Renal cortex interstitium (tissue), 11 donors: ENCODE measurements at regions not wholly inside any gene's neighbourhood (a gene's known extent, or its start where the extent isn't known, plus 50 kb on each side); places are given as distances from the start of the nearest gene placed in this dataset.
"Not testable (repeated sequence)": the region's sequence is repeated elsewhere in the genome, so short reads cannot be mapped to it uniquely, and the experiment has no call there.

Experiments
- DNase-seq, 11 donors: peaks; one replicate each; pipeline ENCODE4 v3.0.0-alpha.2; 2013; ENCODE audit warnings: low read depth in 9 of 11, low spot score in 4 of 11; ENCODE audit errors: extremely low read depth in 1 of 11

DNA sequence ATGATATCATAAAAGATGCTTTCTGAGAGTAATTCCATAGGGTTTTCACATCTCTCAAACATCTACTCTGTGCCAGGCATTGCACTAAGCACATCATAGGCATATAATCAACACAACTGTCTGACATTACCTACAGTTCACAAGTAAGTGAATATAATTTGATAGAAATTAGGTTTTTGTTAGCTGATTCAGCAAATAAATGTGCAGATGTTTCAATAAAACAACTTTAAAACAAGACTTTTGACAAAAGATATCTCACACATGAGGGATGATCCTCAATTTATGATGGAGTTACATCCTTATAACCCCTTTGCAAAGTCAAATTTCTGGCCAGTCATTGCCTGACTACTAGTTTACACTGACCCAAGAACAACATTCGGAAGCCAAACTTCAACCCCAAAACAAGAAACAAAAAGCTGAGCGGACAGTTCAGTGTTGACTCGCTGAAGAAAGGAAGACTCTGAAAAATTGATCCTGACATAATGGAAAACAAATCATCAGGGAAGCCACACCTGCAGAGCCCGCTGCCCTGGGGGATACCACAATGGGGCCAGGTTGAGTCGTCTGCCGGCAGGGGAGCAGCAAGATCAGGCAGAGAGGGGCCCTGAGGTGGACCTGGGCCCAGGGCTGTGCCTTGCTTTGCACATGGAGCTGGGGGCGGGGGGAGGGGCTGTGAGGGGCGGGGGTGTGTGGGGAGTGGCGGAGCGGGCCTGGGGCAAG, 739.2 kb upstream of the GJE1 start:
- no peak for DNase-seq

DNA sequence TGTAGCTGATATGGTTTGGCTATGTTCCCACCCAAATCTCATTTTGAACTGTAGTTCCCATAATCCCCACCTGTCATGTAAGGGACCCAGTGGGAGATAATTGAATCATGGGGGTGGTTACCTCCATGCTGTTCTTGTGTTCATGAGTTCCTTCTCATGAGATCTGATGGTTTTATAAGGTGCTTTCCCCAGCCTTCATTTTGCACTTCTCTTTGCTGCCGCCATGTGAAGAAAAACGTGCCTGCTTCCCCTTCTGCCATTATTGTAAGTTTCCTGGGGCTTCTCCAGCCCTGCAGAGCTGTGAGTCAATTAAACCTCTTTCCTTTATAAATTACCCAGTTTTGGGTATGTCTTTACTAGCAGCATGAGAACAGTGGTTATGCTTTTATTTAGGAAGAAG, 741.6 kb upstream of the GJE1 start:
- DNase-seq = not testable (repeated sequence)

DNA sequence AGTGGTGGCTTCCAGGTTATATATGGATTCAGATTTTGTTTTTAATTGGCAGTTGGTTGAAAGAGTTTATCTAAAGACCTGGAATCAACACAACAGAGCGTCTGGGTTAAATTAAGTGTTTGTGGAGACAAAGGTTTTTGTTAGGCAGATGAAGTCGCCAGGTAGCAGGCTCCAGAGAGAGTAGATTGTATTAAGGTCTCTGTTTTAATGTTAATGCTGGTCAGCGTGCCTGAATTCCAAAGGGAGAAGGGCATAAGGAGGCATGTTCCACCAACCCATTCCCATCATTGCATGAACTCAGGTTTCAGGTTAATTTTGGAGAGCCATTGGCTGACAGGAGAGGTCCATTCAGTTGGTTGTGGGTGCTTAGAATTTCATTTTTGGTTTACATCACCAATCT, 744.1 kb upstream of the GJE1 start:
- no peak for DNase-seq

DNA sequence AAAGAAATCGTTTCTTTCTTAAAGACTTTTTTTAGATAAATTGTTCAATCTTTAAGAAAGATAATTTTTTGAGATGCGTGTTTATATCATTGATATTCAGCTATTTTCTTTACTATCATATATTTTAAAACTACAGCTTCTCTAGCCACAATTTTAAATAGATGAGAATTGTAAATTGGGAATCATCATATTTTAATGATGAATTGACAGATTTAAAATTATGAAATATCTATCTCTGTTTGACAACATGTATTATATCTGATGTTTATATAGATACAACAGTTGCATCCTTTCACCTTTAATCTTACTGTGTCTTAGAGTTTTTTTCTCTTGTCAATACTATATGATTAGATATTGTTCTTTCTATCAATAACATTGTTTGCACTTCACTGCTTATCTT, 762.3 kb upstream of the GJE1 start:
- no peak for DNase-seq

DNA sequence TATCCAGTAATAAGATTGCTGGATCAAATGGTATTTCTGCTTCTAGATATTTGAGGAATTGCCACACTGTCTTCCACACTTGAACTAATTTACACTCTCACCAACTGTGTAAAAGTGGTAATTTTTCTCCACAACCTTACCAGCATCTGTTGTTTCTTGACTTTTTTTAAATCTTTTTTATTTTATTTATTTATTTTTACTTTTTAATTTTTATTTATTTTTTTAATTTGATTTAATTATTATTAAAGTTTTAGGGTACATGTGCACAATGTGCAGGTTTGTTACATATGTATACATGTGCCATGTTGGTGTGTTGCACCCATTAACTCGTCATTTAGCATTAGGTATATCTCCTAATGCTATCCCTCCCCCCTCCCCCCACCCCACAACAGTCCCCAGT, 765.9 kb upstream of the GJE1 start:
- DNase-seq = not testable (repeated sequence)

DNA sequence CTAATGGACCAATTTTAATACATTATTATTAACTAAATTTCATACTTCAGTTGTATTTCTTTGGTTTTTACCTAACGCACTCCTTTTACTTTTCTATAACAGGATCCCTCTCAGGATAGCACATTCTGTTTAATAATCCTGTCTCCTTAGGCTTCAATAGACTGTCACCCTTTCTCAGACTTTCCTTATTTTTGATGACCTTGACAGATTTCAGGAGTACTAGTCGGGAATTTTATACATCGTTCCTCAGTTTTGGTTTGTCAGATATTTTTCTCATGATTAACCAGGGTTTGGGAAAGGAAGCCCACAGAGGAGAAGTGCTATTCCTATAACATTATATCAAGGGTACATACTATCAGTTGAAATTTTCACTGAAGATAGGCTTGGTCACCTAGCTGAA, 768.0 kb upstream of the GJE1 start:
- DNase-seq = no peak

DNA sequence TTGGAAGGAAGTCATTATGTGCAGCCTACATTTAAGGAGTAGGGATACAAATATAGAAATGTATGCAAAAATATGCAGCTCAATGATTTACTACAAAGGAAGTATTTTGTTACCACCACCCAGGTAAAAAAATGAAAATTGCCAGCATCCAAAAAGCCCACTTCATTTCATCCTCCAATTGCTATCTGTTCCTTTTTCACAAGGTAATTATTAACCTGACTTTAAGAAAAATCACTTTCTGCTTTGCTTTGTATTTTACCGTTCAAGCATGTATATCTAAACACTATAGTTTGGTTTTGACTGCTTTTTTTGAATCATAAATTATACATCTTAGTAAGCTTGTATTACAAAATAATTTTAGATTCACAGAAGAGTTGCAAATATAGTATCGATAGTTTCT, 768.5 kb upstream of the GJE1 start:
- DNase-seq = no peak

DNA sequence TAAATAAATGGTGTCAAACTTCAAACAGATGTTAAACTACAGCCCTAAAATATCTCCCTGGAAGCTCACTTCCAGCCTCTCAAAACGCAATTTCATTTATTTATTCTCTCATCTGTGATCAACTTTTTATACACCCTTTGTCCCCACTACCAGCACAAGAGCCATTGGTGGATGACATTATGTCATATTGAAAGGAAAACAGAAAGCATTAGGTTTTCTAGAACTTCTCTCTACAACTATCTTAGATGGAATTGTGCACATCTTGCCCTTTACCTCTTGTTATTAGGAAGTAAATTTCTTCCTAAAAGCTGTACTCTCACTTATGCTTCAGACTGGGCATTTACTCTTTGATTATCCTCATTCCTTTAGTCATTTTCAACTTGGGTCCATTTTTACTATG, 771.2 kb upstream of the GJE1 start:
- no peak for DNase-seq

DNA sequence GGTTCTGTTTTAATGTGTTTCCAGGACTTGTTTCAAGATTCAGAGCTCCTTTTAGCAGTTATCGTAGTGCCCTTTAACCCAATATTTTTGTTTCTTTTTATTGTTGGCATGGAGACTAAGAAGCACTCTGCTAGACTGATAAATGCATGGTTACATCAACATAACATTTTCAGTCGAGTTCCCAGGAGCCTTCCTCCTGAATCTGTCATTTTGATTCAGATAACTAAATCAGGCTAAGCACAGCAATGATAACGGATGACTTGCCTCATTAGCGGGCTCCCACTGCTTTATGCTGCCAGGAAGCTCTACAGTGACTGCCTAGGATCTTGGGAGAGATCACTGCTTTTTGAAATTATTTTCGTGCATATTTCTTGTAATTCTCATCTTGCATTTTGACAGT, 772.8 kb upstream of the GJE1 start:
- DNase-seq = no peak

DNA sequence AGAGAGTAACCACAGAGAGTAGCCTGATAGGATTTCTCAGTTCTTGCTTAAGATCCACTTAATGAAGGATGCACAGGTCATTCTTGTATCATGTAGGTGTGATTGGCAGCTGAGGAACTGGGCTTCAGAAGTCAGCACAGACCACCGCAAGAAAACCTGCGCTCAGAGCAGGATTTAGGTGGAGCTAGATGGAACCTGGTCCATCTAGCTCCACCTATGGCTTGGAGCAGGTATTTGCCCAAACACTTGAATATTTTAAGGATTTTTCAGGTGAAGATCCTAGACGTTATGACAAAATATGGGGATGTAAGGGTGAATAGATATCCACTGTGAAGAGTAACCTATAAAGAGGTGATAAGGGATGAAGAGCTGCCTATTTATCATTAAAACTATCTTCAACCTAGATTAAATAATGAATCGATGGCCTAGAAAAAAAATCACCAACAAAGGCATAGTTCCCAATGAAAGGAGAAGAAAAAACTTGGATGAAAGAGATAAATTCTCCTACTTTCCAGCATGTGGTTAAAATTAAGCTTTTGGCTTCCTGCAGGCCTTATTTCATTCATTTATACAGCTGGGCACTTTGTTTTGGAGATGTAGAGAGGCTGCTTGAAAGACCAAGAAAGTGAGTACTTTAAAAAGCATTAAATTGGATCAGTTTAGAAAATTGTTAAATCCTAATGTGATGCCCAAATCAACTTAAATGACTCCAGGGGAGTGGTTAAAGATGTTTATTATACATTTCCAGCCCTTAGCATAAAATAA, 778.4 kb upstream of the GJE1 start:
- no peak for DNase-seq

DNA sequence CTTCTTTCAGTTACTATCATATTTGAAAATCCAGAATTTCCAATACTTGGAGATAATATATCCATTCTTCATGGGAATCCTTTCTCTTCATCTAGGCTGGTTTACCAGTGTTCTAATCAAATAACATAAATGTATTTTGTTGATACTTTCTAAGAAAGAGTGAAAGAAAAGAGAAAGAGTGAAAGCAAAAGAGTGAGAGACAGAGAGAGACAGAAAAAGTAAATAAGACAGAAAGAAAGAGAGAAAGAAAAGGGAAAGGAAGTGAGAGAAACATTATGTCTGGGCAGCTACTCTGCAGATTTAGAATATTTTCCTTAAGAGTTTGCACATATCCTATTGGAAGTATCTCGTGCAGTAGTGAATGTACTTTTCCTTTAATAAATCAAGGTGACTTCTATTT, 781.0 kb upstream of the GJE1 start:
- no peak for DNase-seq

DNA sequence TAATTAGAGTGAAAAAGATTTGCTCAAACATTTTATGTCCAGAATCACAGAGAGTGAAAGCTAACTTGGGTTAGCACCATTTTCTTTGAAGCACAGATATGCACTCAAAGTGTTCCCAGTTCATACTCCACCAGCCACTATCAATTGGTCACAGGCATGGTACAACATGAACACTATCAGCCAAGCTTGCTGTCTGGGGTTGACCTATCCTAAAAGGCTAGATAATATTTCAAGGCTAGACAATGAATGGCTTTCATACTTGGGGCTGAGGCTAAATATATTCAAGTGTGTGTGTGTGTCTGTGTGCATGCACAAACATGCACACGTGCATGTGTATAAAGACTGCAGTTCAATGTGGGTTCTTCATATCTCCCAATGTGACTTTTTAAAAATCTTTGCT, 783.0 kb upstream of the GJE1 start:
- no peak for DNase-seq

DNA sequence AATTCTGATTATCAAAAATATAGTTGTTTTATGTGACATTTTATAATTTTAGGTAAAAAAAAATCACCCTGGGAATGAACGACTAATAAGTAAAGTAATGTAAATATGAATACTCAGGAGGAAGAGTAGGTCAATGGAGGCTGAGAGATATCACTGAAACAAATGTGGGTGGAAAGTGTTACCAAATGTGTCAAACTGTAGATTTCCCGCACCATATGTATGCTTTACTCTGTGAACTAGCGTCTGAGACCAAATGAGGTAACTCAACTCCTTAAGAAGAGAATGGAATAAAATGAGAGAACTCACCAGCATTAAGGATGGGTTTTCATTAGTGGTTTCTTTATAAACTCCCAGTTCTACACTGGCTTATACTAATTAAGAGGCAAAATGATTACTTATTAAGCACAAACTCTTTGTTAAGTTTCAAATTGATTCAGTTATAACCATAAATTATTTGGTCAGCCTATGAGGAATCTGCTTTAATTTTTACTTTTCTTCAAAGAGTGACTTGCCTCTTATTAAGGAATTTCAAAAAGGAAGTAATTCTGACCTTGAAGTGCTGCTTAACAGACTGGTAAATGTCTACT, 784.7 kb upstream of the GJE1 start:
- DNase-seq = no peak

DNA sequence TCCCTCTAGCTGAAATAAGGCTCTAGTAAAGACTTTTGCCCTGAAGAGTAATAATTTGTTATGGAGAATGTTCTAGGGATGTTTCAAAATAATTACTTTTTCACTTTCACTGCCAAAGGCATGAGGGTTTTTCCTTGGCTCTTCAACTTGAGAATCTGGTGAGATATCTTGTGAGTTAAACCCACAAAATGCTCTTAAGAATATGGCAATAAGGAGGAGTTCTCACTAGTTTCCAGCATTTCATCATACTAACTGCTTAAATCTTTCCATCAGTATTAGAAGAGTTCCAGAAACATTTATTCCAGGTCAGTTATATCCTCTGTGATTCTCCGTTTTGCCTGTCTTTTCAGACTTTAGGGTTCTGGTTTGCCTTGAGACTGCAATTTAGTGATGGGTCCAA, 785.6 kb upstream of the GJE1 start:
- DNase-seq = no peak

DNA sequence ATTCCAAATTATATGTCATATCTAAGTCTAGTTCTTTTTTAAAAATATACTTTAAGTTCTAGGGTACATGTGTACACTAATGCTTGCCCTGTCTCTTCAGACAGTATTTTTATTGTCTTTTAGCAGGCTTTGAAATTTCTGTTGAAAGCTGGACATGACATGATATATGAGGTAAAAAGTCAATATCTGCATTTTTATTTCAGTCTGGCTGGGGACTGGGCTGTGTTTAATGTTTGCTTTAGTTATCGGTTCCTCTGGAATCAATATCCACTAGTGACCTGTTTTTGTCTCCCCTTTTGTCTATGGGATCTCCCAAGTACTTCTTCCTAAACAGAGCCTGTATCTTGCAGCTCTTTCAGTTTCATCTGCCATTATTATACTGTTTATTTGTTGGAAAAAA, 786.2 kb upstream of the GJE1 start:
- no peak for DNase-seq

DNA sequence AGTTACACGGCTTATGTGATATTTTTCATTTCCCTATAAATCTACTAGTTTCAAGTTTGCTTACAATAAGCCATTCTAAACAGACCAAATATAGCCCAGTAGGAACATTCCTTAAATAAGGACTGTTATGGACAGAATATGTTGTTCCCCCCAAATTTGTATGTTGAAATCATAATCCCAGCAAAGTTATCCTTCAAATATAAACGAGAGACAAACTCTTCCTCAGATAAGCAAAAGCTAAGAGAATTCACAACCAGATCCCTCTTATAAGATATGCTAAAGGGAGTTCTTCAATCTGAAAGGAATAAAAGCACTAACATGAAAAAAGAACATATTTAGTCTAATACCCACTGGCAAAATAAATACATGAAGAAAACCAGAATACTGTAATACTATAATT, 795.5 kb upstream of the GJE1 start:
- DNase-seq = no peak

DNA sequence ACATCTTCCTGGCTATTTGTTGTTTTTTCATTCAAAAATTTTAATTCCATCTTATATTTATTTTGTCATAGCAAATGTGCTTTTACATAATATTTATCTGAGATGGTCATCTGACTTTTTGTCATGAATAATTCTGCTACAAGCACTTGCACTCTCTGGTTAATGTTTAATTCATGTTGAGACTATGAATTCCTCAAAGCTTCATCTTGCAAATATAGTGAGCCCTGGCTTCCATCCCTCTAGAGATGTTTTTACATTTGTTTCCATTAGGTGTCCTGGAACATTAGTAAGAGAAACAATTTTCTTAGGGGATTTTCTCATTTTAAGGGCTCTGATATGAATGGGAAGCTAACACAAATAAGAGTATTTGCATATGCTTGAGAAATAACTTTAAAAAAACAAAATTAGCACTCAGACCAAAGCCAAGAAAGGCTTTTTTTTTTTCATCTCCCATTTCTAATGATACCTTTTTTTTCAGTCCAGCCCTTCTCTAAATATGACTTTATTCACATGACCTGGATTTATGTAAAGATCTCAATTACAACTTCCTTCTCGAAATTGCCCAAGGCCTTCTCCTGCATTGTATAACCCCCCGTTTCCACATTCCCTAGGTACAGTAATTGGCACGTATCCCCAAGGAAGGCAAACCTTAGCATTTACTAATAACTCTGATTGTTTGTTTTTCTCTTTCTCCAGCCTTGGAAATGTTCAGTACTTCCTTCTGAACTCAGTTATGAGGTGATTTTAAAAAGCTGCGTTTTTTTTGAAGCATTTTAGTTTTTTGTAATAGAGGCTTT, 797.0 kb upstream of the GJE1 start:
- DNase-seq = no peak

DNA sequence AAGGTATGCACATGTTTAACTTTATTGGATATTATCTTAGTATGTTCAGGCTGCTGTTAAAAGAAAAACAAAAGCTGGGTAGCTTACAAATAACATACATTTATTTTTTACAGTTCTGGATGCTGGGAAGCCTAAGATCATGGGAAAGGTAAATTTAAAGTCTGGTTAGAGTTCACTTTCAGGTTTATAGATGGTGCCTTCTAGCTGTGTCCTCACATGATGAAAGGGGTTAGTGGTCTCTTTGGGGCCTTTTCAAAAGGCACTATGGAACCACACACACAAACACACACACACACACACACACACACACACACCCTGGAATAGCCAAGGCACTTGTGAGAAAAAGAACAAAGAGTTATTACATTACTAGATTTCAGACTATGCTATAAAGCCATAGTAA, 805.8 kb upstream of the GJE1 start:
- DNase-seq = no peak

DNA sequence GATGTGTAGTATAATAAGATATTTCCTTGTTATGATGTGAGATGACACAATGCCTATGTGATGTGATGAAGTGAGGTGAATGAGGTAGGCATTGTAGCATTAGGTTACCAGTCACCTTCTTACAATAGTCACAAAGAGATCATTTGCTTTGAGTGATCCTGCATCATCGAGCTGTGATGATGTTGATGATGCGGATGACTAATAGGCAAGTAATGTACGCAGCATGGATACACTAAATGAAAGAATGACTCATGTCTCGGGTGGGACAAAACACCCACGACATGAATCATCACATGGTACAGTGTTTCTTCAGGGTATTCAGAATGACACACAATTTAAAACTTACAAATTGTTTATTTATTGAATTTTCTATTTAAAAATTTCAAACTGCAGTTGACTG, 806.3 kb upstream of the GJE1 start:
- no peak for DNase-seq
